IPS DF 19.7 (cell line): ENCODE measurements at regions not wholly inside any gene's neighbourhood (a gene's known extent, or its start where the extent isn't known, plus 50 kb on each side); places are given as distances from the start of the nearest gene placed in this dataset.
"Not testable (repeated sequence)": the region's sequence is repeated elsewhere in the genome, so short reads cannot be mapped to it uniquely, and the experiment has no call there.

ENCODE experiments used
- DNase-seq: peaks from one replicate; pipeline ENCODE4 v3.0.0-alpha.2; 2013; ENCODE audit warnings: low read depth, low spot score

DNA sequence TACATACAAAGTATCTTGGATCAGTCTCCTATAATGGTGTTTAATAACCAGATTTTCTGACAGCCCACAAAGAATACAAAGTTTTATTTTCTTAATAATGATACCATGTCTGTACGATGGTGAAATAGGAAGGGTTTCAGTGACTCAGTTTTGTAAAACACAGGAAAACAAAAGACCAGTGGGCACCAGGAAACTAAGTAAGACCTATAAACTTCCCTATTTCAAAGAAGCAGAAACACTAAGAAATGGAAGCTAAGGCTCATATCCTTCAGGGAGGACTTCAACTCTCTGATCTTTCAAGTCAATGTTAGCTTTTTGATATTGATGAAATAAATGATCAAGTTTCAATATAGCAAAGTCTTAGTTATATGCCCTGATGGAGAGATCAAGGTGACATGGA, 196.0 kb downstream of the DUSP6 start:
- DNase-seq: no peak

DNA sequence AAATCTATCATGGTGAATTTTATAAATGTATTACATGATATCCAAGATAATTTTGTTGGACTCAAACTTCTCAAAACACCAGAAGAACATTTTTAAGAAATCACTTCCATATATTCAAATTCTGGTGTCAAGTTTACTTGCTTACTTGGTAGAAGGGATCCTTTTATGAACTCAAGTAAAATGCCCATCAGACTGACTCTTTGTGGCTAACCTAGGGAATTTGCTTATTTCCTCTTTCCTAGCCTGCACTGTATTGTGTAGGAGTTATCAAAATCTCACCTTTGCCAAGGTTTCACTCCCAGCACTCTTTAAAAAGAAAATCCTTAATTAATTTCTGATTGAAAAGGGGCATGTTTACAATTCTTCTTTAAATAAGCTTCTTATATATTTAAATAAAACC, 196.5 kb downstream of the DUSP6 start:
- no peak for DNase-seq

DNA sequence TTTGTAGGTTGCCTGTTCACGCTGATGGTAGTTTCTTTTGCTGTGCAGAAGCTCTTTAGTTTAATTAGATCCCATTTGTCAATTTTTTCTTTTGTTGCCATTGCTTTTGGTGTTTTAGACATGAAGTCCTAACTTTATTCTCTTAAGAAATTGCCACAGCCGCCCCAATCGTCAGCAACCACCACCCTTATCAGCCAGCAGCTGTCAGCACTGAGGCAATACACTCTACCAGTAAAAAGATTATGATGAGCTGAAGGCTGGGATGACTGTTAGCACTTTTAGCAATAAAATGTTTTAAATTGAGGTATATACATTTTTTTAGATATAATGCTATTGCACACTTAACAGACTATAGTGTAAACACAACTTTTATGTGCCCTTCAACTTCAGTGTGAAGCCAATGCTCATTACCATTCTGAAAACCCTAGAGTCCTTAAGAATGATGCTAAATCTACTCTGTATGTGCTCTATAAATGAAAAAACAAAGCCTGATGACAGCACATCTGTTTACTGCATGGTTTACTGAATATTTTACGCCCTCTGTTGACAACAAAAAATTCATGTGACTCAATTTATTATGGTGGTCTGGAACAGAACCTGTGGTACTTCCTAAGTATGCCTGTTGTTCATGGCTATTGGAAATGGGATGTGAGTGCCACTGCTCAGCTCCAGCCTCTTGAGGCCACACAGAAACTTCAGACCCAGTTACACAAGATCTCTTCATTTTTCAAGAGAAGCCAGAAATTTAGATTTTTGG, 197.4 kb downstream of the DUSP6 start:
- no peak for DNase-seq

DNA sequence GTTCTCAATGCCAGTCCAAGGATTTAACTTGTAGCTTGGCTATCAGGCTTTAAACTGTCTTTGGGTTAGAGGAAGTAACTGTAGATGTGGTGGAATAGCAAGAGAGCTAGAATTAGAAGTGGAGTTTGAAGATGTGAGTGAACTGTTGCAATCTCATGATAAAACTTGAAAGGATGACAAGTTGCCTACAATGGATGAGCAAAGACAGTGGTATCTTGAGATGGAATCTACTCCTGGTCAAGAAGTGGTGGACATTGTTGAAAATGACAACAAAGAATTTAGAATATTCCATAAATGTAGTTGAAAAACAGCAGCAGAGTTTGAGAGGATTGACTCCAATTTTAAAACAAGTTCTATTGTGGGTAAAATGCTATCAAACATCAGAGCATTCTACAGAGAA, 199.0 kb downstream of the DUSP6 start:
- no peak for DNase-seq

DNA sequence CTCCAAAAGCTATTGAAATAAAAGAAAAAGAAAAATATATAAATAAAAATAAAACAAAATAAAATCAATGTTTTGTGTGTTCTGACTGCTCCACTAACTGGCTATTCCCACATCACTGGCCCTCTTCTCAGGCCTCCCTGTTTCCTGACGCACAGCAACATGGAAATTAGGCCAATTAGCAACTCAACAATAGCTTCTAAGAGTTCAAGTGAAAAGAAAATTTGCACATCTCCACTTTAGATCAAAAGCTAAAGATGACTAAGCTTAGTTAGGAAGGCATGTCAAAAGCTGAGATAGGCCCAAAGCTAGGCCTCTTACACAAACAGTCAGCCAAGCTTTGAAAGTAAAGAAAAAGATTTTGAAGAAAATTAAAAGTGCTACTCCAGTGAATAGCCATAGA, 200.8 kb downstream of the DUSP6 start:
- DNase-seq: peak; percentile 20

DNA sequence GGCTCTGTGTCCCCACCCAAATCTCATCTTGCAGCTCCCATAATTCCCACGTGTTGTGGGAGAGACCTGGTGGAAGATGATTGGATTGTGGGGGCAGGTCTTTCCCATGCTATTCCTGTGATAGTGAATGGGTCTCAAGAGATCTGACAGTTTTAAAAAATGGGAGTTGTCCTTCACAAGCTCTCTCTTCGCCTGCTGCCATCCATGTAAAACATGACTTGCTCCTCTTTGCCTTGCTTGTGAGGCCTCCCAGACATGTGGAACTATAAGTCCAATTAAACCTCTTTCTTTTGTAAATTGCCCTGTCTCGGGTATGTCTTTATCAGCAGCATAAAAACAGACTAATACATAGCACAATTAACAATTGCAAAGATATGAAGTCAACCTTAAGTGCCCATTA, 201.5 kb downstream of the DUSP6 start:
- not testable (repeated sequence) for DNase-seq

DNA sequence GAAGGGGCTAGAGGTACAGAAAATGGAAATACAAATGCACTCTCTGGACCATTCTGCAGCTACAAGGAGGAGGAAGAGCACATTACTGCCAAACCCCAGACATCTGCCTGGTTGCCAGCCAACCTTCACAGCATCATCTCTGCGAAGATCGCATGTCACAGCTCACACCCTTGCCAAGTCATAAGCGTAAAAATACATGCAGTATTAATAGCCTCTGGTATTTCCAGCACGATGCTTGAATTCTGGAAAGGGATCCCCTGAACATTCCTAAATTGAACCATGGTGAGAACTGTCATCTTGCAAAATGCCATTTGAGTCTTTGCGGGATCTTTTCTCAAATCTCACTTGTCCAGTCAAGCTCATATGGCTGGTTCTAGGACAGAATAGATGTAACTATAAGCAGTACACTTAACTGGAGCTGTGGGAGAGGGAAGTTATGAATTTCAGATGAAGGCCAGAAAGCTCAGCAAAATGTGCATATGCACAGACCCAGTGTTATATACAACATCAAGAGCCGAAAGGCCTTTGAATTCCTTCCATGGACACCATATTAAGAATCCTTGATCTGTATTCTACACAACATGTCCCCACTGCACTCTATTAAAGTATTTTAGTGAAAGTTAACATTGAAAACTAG, 211.6 kb downstream of the DUSP6 start:
- DNase-seq: no peak

DNA sequence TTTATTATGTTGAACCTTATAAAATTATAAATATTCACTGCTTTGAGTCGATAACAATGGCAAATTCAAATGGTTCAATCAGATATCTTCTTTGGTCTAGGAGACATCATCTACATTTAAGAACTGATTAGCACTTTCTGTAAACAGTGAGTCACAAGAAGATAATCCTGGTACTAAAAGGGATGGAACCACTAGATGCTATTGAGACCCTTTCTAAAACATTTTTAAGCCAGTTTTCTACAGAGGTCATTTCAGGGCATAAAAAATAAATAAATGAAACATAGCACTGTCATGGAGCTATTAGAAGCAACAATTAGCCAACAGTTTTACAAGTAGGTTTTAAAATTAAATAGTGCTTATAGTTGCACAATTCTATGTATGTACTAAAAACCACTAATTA, 212.2 kb downstream of the DUSP6 start:
- DNase-seq: no peak

DNA sequence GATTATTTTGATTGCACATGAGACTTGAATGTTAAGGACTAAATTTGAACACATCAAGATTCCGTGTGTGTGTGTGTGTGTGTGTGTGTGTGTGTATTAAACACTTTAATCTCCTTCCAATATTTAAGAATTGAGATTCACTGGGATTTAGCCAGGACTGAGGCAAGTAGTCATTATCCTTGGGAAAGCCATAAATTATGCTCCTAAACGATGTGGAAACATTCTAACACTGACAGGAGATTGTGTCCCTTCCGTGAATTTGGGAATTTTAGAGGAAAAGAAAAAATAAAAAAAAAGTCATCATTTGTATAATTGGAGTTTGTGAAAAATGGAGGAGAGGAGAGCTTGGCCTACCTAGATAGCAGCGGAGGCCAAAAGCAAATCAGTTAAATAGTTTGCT, 212.9 kb downstream of the DUSP6 start:
- no peak for DNase-seq

DNA sequence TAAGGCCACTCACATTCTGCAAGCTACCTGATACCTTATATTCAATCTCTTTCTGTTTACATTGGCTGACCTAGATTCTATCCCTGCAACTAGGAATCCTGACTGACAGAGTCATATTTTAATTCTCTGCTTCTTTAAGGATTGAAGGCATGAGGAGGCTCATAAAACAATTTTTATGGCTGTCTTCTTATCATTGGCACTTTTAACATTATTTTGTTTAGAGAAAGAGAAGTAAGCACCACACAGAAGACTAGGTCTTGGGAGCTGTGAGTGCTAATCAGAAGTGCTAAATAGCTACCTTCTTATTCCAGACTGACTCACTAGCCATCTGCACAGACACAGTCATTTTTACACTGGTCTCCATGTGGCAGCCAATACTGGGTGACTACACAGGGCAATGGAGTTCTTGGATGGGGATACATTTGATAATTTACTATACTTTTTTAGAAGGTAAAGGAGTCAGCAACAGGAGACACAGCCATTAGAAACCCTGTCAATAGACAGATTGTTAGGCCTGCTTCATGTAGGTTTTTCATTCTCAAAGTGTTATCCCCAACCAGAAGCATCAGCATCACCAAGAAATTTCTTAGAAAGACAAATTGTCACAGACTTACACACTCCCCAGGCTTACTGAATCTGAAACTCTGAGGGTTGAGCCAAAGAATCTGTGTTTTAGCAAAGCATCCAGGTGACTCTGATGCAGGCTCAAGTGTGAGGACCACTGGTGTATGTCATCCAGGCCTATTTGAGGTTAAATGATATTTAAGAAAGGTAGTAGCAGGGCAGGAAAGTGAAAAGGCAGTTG, 214.1 kb downstream of the DUSP6 start:
- no peak for DNase-seq

DNA sequence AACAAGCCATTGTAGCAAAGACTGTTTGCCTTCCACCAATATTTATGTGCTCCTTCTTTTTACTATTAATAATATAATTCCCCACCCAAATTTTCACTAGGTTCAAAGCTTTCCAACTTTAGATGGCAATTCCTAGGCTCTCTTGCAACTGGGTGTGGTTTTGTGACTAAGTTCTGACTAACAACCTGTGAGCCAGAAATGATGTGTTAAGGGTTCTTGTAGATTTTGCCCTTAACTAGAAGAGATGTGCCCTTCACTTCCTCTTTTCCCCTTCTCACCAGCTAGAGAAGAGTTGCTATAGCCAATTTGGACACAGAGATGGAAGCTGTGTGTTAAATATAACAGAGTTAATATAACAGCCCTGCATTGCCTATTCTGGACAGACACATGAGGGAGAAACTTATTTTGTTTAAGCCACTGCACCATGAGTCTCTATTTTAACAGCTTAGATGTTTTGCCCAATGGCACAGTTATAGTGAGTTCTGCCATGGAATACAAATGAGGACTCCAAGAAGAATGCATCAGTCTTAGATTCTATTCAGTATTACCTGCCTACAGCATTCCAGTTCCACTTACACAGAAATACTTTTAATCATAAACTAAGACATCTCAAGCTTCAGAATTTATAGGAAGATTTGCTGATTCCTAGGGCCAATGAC, 216.2 kb downstream of the DUSP6 start:
- DNase-seq: no peak

DNA sequence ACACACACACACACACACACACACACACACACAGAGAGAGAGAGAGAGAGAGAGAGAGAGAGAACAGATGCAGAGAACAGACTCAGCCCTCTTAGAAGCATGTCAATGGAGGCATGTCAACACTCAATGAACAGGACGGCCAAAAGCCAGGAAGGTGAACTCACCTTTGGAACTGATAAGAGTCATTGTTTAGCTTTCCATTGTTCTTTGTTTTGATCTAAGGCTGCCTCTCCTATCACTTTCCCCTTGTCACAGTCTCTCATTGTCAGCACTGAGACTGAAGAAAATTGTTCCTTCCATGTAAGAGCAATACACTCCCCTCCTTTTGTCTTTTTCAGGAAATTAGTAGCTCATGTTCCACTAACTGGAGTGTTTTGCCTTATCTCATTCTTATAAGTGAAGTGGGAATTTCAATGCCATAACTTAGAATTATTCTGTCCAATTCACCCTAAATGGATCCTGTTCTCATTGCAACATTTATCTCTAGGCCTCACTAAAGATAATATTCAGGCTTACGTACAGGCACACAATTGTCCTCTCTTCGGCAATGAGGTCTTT, 218.0 kb downstream of the DUSP6 start:
- no peak for DNase-seq

DNA sequence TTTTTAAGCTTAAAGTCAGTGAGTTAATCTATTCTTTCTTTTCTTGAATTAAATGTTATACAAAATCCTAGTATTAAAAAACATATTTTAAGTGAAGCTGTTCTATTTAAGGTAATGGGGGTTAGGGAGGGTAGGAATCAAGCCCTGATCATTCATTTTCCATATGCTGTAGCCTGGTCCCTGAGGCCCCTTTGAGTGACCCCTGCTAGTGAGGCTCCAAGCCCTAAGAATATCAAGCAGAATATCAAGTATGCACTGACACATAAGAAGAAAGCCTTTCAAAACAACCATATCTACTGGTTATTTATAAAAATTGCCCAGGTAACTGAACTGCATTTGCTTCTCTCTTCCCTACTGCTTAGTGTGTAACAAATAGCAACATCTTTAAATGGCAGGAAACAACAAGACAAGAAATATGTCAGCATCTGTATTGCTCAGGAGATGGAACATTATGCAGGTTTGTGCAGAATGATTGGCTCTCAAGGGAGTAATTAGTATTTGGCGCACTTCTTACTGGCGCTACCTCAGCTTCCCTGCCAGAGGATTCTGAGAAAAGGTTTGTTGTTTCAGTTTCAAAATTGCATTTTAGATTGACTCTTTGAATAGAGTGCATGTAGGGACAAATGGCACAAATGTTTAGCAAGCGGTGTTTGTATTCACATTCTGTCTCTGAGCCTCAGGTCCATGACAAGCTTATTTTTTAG, 223.0 kb downstream of the DUSP6 start:
- DNase-seq: no peak

DNA sequence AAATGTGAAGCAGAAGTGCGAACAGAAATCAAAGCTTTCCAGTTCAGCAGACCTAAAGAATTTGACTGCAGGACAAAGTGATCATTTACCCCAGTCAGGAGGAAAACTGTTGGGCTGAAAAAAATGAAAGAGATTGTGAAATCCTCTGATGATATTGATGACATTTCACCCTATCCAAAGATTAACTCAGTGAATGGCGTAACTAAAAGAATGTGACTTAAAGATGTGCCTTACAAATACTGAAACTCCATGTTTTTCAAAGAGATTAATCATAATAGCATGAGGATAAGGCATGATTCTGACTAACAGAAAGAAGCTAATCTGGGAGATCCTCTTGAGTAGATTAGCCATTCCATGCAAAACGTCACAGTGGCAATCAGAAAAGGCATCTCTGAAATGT, 225.6 kb downstream of the DUSP6 start:
- DNase-seq: no peak

DNA sequence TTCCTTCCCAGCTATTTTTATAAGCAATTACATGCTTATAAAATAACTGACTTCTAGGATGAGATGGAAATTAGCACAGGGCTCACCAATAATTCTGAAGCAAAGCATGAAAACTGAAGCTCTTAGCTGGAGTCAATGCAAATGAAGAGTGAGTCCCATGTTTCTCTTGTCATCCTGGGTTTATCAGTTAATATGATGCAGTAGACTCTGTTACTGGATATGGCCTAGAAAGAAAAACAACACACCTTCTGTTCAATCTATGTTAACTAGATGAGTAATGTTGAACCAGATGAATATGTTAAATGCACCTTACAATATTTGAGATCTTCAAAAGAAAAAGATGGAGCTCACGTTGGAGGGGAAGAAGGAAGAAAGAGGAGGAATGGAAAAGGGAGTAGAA, 229.4 kb downstream of the DUSP6 start:
- no peak for DNase-seq

DNA sequence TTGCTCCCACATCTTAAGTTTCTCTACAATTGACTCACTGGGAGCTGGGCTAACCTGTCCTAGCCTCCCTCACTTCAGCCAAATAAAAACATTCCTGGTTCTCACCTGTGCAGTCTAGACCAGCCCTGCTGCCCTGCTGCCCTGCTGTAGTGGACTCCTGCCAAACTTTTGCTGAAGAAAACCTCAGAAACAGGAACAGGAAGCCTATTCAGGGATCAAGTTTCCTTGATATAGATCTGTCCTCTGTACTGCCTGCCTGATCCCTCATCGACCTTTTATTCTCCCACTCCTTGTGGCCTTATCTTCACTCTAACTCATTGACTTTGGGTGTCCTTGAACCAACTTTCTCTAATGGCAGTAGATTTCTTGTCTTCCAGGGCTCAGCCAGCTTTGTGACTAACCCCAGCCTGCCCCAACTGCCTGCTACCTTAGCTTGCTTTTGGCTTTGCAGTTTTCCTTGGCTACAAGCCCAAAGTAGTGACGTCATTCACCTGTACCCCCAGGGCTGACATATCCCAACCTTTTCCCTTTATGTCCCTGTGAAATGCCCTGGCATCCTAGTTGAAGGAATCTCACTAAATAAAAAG, 234.8 kb downstream of the DUSP6 start:
- no peak for DNase-seq

DNA sequence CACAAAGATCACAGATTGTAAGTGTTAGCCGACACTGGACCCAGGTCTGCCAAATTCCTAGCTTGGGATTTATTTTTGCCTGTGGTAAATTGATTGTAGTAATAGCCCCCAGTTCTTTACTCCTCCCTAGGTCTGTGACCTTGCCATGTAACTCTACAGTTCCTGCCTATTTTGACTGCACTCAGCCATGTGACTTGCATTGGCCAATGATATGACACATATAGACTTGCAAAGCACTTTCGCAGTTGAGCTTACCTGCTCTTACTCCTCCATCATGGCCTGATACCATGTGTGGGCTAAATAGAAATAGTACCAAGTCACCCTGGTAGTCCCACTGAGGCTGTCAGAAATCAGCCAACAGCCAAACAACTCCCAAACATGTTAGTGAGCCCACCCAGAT, 240.3 kb downstream of the DUSP6 start:
- DNase-seq: no peak

DNA sequence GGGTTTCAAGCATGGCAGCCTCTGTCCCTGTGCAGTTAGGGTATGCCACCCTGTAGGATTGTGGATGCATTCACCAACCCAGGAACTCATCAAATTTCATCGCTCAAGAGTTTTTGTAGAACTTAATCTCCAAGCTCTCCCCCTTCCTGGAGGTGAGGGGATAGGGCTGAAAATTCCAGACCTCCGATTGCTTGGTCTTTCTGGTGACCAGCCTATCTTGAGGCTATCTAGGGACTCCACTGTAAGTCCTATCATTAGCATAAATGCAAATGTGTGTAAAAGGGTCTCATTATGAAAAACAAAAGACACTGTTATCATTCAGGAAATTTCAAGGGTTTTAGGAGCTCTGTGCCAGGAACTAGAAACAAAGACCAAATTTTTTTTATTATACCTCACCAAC, 244.0 kb downstream of the DUSP6 start:
- no peak for DNase-seq

DNA sequence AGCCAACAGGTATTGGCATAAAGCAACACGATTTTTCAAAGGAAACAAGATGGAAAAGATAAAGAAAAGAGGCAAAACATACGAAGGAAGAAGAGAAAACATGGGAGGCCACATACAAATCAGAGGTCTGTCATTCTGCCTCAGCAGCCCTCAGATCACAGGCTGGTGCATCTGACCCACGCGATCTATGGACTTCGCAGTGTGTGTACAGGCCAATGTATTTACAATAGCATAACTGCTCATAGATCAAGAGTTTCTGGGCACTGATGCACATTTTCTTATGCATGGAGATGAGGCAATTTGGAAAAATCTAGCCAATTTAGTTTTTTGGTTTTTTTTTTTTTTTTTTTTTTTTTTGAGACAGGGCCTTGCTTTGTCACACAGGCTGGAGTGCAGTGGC, 245.4 kb downstream of the DUSP6 start:
- DNase-seq: no peak

DNA sequence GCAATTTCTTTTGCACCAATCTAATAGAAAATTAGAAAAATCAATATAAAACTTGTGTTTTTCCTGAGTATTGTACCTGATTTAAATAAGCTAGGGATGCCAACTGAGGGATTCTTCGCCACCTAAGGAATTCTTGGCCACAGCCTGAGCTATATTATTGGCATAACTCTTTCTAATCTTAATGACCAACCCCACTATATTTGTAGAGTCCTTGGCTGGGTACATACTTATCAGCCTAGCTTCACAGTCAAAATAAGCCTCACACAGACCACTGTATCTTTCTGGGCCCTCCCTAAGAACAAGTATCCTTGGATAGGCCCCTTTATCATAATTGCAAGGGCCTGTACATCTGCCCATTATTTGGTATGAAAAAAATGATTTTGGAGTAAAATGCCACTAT, 247.1 kb downstream of the DUSP6 start:
- no peak for DNase-seq

DNA sequence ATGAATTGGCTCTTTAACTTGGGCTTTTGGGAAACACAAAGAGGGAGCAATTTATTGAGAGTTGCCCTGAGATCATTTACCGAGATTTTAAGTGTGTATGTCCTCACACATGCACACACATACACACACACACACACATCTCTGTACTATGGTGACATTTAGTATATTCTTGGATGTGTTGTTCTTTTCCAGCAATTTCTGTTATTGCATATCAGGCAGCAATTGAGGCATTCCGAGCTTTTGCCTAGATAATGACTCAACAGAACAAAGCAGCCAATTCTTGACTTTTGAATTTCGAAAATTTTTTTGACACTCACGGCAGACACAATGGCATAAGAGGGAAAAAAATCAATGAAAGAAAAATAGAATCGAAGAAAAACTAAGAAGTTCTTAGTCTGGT, 248.5 kb downstream of the DUSP6 start:
- no peak for DNase-seq
